Stimulated activated CD4-positive, alpha-beta T cell treated with anti-CD3 and anti-CD28 coated beads, Interleukin-12 subunit alpha, Interleukin-12 subunit beta, amount 100 ng/mL, for 4 hours (primary cell): ENCODE measurements at regions not wholly inside any gene's neighbourhood (a gene's known extent, or its start where the extent isn't known, plus 50 kb on each side); places are given as distances from the start of the nearest gene placed in this dataset.

Experiments
- DNase-seq: peaks from one replicate; pipeline ENCODE4 v3.0.0-alpha.2; 2020

DNA sequence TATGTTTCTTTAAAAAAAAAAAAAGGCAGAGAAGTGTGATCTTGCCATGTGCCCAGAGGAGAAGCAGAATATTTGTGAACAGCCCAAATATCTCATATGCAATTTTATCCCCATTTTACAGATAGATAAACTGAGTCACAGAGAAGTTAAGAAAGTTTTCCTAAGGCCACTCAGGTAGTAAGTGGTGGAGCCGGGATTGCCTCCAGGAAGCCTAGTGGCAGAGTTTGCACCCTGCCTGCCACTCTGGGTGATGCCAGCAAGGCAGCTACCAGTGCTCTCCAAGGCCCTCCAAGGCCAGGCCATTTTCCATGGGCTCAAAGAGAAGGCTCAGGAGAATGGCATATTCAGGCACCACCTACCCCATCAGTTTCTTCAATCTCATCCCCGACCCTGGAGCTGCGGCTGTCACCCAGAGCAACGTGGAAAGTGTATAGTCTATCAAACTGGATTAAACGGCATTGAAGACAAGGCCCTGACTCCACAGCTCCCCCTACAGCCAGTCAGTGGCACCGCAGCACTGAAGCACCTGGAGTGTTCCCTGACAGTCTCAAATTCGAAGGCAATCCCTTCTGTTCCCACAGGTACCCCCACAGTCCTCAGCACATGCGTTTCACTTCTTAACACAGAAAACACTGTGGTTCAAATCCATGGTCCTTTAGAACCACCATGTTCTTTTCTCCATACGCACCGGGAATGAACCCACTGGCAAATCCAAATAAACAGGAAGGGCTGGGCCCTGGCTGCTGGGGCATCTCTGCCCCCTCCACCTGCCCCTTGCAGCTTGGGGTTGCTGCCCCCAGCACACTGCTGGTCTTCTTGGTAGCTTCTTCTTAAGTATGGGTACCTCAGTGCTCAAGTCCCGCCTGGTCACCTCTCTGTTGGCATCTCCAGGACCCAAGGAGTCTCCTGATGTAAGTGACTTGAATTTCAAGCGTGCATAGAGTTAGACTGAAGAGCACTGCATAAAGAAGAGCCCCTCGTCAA, 175.3 kb downstream of the INHBB start:
- no peak for DNase-seq

DNA sequence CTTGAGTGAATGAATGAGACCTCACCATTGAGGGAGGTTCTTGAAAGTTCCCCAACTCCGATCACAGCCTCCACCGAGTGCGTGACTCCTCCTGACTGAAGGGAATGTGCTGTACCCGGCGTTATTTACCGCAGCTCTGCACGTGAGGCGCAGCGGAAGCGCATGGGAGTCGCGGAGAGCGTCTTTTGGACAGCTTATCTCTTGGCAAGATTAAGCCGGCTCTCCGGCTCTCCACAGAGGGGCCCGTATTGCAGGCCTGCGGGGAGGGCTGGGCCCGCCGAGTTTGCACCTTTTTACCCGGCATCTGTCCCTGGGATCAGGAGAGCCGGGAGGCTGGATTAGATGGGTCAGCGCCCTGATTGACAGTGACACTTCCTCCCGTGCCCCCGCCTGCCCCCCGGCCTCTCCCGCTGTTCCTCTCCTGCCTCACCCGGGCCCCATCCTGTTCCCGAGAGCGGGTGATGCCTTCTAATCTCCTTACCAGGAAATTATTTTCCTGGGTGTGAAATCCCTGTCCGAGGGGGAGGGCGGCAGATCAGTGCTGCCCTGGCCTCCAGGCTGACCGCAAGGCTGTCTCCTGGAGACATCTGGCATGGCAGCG, 176.3 kb downstream of the INHBB start:
- no peak for DNase-seq

DNA sequence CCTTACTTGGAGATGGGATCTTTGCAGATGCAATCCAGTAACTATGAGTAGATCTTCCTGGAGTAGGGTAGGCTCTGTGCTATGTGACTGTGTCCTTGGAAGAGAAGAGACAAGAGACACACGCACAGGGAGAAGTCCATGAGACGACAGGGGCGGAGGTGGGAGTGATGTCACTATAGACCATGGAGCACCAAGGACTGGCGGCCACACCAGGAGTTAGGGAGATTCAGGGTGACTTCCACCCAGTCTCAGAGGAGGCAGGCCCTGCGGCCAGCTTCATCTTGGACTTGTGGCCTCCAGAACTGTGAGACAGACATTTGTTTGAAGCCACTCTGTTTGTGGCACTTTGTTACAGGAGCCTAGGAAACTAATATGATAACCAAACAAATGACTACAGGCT, 177.8 kb downstream of the INHBB start:
- no peak for DNase-seq

DNA sequence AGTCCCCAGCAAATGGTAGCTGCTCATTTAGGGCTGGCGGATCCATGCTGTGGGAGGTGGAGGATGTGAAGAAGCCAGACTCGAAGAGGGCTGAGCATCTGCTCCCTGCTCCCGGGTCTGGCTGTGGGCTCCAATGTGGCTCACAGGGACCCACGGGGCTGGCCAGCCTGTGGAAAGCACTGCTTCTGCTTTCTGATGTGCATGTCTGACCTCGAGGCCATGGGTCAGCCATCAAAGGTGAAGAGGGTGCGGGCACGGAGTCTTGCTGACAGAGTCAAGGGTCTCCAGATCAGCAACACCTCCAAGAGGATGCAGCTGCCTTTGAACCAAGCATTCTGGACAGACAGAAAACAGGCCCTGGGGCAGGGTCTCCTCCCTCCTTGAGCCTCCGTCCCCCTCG, 178.2 kb downstream of the INHBB start:
- DNase-seq: no peak

DNA sequence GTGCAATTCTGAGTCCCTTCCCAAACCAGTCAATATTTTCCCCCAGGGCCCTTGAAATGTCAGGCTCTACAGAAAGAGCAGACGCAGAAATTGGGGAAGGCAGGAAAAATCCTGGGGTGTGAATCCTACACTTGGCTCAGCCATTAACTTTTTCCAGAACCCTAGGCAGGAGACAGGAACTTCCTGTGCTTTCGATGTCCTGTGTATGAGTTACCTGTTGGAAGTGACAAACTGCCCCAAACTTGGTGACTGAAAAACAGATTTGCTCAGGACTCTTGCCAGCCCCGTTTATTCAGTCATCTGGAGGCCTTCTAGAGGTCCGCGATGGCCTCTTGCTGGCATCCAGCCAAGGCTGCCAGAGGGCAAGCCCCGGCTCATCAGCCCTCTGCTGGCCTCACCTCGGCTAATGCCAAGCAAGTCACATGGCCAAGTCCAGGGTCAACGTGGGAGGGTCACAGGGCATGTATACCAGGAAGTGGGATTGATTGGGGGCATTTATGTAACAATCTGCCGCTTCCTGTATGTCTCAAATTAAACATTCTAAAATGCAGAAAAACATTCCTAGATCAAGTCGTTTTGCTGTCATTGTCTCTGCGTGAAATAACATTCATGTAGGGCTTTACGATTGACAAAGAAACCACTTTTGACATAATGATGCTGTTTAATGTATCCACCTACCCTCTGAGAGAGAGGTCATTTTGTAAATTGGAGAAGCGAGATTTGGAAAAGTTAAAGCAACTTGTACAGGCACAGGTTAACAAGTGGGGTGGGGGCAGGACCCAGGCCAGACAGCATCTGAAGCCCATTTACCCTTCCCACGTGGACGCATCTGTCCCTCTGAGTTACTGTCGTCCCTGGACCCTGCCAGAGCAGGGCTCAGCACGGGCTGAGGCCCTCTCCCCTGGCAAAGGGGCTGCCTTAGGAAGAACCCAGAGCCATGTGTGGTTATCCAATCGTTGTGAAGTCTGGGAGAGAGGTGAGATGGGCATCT, 179.4 kb downstream of the INHBB start:
- DNase-seq: no peak

DNA sequence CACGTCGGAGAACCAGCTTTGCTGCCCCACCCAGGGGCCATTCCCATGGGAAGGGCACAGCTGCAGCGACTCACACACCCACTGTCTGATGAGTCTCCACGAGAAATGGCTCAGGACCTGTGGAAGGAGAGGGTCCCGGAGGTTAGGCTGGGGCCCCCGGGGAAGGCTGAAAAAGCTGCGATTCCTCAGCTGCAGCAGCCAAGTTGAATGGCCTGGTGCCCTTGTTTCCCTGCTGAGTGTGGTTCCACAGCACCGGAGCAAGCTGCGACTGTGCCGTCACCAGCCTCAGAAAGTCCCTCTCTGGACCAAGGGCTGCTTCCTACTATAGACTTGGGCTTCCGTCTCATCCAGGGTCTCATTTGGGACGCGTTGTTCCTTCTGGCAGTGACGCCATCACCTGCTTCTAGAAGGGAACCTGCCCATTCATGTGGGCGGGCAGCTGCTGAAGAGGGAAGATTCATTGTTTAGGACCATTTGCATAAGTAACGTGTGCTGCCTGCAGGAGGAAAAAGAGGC, 180.2 kb downstream of the INHBB start:
- DNase-seq: no peak

DNA sequence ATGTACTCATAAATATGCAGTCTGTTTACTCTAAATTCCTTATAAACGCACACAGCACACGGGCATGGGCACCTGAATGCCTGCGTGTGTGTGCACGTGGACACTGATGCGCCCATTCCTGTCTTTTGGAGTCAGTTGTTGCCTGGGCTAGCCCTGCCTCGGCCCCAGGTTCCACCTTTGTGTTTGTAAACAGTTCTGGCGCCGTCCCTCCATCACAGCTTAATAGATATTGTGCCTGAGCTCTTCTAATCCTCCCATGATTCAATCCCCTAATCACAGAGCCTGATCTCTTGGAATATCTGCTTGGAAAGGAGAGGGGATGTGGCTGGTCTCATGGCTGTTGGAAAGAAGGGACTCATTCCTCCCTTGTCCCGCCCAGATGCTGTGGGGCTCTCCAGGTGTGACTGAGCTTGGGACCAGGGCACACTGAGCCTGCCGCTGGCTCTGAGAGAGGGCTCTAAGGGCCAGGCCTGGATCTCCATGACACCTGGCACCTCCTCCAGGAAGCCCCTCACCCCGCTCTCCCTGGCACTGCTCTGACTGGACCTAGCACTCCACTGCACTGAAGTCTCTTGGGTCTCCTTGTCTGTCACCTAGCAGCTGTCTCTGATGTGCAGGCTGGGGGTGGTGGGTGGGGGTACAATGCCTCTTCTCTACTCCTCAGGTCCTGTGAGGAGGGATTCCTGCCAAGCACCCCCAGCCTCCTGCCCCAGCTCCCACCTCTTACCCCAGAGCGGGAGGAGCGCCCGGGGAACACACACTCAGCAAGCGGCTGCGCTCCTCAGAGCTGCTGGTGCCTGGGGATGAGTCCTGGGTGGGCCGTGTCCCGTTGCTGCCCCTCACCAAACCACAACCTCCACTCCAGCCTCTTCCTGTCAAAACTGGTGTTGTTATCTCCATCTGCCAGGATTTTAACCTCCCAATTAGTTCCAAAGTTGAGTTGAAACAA, 181.3 kb downstream of the INHBB start:
- DNase-seq: no peak

DNA sequence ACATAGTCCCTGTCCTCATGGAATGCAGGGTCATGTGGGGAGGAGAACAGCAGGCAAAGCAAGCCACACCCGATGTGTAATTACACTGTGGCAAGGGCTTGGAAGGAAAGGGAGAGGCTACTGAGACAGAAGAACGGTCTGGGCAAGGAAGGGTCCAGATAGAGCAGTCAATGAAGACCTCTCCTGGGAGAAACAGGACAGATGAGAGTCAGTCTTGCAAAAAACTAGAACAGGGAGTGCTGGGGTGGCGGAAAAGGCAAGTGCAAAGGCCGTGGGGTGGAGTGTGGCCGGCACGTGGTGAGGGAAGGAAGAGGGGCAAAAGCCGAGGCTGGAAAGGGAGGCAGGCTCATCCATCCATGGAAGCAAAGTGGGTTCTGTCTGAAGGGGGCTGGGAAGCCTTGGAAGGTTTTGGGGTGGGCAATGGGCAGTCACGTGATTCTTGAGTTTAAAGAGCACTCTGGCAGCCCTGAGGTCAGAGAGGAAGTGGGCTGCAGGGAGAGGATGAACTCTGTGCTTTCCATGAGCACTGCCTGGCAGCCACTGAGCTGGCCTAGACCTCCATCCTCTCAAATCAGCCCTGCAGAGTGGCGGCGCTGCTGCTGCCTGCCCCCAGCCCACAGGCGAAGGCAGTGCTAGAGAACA, 182.2 kb downstream of the INHBB start:
- no peak for DNase-seq

DNA sequence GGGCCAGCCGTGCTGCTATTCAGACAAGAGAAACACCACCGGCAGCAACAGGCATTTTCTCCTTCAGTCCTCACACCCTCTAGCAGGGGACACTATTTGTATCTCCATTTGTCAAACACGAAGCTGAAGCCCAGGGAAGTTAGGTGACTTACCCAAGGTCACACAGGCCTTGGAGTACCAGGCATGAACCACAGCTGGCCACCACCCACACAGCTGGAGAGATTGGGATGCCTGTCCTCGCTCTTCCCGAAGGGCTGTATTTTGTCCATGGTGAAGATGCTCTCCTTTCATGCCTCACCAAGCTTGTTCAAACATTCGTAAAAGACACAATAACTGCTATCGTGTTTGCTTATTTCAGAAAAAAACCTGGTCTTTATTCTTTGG, 182.7 kb downstream of the INHBB start:
- DNase-seq: no peak

DNA sequence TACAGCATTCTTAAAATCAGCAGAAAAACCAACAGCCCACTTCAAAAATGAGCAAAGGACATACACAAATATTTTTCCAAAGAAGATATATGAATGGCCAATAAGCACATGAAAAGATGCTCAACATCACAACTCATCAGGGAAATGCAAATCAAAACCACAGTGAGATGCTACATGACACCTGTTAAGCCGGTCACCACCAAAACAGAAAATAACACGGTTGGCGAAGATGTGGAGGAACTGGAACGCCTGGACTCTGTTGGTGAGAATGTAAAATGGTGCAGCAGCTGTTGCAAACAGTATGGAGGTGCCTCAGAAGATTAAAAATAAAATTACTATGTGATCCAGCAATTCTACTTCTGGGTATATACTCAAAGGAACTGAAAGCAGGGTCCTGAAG, 184.8 kb downstream of the INHBB start:
- no peak for DNase-seq

DNA sequence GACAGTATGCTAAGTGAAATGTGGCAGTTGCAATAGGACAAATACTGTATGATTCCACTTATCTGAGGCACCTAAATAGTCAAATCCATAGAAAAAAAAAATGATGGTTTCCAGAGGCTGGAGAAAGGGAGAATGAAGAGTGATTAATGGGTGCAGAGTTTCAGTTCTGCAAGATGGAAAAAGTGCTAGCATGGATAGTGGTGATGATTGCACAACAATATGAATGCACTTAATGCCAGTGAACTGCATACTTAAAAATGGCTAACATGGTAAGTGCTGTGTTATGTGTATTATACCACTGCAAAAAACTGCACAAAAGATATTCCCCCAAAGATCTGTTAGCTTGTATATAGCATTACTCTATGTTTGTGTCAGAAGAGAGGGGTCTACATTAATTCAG, 185.4 kb downstream of the INHBB start:
- DNase-seq: no peak

DNA sequence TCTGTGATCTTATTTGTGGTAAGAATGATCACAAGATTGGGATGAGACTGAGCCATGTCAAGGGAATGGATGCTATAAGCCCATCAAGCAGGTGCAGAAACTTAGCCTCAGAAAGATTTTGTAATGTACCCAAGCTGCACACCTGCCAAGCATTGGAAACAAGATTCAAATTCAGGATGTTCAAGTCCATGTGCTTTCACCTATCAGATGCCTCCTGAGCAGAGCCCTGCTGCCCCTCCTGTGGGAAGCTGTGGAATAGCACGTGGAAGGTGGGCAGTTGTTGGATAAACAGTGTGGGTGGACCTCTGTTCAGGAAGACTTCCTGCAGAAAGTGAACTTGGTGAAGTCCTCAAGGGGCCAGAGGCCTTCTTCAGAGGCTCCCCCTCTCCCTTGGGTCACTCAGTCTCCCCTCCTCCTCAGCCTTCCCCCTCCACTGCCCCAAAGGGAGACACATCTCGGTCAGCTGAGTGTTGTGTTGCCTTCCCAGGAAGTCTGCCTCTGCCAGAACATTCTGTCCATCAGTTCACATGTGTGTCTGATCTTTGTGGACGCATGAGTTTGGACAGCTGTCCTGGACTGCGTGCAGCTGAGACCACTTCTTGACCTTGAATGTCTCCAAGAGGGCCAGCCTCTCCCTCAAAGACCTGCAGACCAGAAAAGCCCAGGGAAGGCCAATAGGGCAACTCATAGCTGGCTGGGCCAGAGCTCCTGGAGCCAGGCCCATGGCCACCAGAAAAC, 186.1 kb downstream of the INHBB start:
- no peak for DNase-seq

DNA sequence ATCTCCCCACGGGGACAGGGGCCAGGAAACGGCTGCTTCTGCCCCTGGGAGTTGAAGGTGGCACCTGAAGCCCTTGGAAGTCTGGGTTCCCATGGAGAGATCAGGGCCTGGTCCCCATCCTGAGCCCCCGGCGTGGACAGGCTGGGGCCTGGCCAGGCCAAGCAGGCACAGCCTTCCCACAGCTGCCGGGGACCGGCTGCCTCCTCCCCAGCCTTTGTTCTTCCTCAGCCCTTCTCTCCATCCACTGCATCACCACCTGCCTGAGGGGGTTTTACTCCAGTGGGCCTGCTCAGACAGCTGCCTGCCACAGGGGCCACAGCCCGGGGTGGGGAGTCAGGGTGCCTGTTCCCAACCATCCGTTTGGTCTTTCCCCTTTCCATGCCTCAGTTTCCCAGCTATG, 187.7 kb downstream of the INHBB start:
- no peak for DNase-seq

DNA sequence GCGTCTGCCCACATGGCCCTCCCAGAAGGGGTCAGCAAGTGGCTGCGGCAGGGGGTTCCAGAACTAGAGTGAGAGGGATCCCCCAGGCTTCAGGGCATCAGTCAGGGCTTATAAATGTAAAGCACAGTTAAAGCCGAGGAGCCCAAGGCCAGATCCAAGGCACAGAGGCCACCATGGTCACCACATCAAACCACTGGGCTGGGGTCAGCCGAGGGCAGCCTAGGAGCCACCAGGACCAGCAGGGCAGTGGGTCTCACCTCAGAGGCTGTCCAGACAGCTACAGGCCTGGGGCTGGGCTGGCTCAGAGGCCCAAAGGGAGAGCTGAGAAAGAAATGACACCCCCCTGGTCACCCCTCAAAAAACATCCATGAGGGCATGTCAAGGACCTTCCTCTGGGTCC, 188.5 kb downstream of the INHBB start:
- no peak for DNase-seq

DNA sequence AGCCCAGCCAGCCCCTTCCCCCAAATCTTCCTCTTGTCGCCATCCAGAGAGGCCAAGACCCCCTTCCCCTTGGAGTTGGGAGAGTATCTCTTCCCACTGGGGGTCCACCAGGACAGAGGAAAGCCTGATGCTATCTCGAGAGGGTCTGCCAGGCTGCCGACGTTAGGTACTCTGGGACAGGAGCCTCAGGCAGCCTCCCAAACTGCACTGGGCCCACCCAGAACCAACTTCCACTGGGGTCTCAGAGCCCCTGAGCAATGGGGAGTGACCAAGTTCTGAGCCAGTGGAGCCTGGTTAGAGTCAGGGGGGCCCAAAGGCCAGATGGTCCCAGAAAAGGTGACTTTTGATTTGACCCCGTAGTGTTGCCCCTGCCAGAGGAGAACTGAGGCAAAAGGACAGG, 189.1 kb downstream of the INHBB start:
- DNase-seq: no peak

DNA sequence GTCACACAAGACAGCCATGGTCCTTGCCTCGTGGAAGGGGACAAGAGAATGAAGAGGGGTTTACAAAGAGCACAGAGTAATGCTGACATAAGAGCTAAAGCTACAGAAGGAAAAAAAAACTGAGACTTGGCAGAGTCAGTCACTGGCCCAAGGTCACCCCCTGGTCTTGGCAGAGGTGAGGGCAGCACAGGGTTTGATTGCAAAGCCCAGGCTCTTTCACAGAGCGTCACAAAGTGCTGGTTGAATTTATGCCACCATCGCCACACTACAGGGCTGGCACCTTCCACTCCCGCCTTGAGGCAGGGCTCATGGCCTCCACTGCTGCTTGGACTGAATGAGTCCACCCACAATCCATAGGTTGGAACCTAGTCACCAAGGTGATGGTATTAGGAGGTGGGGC, 190.2 kb downstream of the INHBB start:
- DNase-seq: no peak

DNA sequence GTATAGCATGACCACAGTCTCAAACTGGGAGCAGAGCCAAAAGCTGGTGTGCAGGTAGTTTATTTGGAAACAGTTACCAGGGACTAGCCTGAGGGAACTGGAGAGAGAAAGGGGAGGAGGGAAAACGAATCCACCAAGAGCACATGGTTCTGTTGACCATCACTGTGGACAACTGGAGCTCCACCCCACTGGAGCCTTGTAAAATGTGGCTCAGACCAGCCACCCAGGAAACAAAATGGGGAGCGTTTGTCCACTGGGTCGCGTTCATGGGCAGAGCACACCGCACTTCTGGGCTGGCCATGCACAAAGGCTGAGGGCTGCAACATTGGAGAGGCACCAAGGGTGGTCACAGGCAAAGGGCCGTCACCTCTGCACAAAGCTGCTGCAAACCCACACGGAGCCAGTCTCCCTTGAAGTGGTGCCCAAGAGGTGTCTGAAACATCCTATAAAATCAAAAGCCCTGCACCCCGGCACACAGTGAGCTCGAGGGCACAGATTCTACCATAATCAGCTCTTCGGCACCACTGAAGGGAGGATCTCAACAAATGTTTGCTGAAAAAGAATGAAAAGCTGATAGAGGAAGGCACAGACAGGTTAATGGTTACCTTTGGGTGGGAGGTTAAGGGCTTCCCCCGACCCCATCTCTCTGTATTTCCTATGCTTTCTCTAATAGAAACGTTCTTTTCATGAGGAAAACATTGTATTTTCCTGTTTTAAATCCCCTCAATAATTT, 192.9 kb downstream of the INHBB start:
- no peak for DNase-seq

DNA sequence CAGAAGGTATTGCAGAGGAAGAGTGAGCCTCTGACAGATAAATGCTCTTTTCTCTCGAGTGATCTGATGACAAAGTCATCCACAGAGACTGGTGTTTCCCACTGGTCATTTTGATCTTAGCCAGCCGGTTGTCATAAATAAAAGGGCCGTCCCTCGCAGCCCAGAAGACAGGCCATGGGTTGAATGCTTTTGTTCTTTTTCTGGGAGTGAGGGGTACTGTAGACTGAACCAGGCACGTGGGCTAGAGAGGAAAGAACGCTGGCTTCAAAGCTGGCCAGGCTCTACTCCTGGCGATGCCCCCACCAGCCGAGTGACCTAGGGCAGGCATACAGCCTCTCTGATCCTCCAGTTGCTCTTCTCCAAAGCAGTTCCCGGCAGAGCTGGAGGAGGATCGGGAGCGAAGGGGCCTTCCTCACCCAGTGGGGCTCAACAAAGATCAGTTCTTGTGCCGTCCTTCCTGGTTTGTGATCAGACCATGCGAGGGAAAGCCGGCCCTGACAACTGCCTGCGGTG, 193.5 kb downstream of the INHBB start:
- no peak for DNase-seq

DNA sequence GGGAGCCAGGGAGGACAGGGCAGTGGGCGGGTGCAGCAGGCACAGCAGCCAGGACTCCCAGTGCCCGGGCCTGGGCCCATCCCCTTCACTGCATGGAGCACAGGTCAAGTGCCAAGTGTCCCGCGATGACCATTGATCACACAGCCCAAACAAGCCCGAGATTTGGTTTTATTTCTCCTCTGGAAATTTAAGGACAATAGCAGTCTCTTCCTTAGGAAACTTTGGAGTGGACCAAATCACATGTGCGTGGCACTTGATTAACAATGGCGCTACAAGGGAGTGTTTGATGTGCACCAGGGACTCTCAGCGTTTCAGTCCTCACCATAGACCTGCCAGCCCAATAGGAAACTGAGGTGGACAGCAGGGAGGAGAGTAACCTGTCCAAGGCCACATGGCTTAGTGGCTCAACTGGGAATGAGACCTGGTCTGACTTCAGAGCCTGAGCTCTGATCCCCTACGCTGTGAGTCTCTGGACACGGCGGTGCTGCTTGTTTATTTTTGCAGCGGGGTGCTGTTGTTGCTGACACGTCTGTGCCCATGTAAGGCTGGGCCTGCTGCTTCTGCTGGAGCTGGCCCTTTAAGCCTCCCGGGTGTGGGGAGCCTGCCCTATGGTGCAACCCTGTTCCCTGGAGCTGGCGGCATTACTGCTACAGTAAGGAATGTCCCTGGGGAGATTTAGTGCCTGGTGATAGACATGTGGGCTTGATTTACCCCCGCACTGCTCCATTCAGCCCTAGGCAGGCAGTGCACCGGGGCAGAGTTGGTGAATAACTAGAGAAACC, 194.2 kb downstream of the INHBB start:
- DNase-seq: no peak
